ENCODE measurements at regions not wholly inside any gene's neighbourhood (a gene's known extent, or its start where the extent isn't known, plus 50 kb on each side); places are given as distances from the start of the nearest gene placed in this dataset.

DNA sequence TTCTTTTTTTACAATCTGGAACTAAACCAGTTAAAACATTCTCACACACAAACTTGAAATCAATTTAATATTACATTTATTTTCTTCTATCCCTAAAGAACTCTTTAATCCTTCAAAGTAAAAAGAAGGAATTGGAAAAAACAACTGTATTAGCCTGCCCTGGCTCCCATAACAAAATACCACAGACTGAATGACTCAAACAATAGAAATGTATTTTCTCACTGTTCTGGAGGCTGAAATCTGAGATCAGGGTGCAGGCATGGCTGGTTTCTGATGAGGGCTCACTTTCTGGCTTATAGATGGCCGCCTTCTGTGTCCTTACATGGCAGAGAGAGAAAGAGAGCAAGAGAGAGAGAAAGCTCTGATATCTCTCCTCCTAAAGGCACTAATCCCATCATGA lies 149.4 kb downstream of the PDGFRA start:
- BruUV-seq (replicated peaks), result no TSS peak

More for the DNA sequence above, 149.4 kb downstream of the PDGFRA start:
- intact Hi-C loops (cut with micrococcal nuclease) (no loop called here), dilution Hi-C loops (cut with HindIII; ENCODE audit: low sequenced_read_pairs, unreplicated experiment) (no loop called here), in situ Hi-C loops (cut with MboI; ENCODE audit: low sequenced_read_pairs) (loop anchor here (25.0 kb wide), 1 partner anchor 934 kb away; no protein-coding TSS in a partner anchor)
- Histone ChIP-seq H3K9ac (ENCODE audit: low read depth, low read length) (no peak overlapping the region), H3K9me1 (ENCODE audit: insufficient read depth, low read length) (no peaks in the 10 kb centered on the region), H4K5ac (ENCODE audit: low read depth, low read length) (no peak overlapping the region), H2AK9ac (replicated peaks; ENCODE audit: low read depth, low read length, poor library complexity) (no peak overlapping the region), H3K14ac (replicated peaks; ENCODE audit: low read depth, low read length) (no peak overlapping the region), H3K27ac (ENCODE audit: insufficient read depth, low read length) (no peak overlapping the region), H4K91ac (ENCODE audit: insufficient read depth, low read depth, low read length) (no peak overlapping the region), H3K36me3 (ENCODE audit: control insufficient read depth, insufficient read depth, low read length) (no peaks in the 10 kb centered on the region), H3K23ac (ENCODE audit: low read depth, low read length) (no peak overlapping the region), H3K4me2 (ENCODE audit: low read depth, low read length) (no peak overlapping the region), H3K4me3 (ENCODE audit: insufficient read depth, low read depth, low read length) (no peak overlapping the region), H3K27me3 (ENCODE audit: control insufficient read depth, insufficient read depth, low read length) (no peaks in the 10 kb centered on the region), H2AFZ (replicated peaks; ENCODE audit: low read length, poor library complexity) (no peak overlapping the region), H3K18ac (ENCODE audit: low read depth, low read length) (no peak overlapping the region), H2AK5ac (ENCODE audit: low read depth, low read length) (no peak overlapping the region), H3K4me1 (ENCODE audit: control insufficient read depth, insufficient read depth, low read length) (no peaks in the 10 kb centered on the region), H2BK5ac (ENCODE audit: low read depth, low read length, poor library complexity, severe bottlenecking) (no peak overlapping the region), H4K20me1 (ENCODE audit: insufficient read depth, low read length) (no peaks in the 10 kb centered on the region), H2BK20ac (ENCODE audit: low read depth, low read length) (no peak overlapping the region), H2BK120ac (ENCODE audit: low read depth, low read length) (no peak overlapping the region), H3K56ac (ENCODE audit: extremely low read depth, insufficient read depth, low read length) (no peak overlapping the region), H3K9me3 (ENCODE audit: control insufficient read depth, insufficient read depth, low read length) (no peaks in the 10 kb centered on the region; the same call in 1 of the 2 replicates), H4K8ac (ENCODE audit: low read depth in 2 of 2, low read length in 2 of 2) (no peak overlapping the region), H3K4ac (ENCODE audit: low read depth, low read length) (no peak overlapping the region), H3K79me1 (ENCODE audit: low read depth in 1 of 2, low read length in 2 of 2) (no peaks in the 10 kb centered on the region), H2BK15ac (ENCODE audit: low read depth, low read length) (no peak overlapping the region)
- no CpG with 5 or more reads among the region's 1 CpG for WGBS, 2 experiments (ENCODE audit: extremely low coverage in 2 of 2, insufficient read length in 1 of 2)
- ChIA-PET POLR2A (ENCODE audit: unreplicated experiment) (no interaction called here), CTCF (no interaction called here)
- TF ChIP-seq, protein P1, sequence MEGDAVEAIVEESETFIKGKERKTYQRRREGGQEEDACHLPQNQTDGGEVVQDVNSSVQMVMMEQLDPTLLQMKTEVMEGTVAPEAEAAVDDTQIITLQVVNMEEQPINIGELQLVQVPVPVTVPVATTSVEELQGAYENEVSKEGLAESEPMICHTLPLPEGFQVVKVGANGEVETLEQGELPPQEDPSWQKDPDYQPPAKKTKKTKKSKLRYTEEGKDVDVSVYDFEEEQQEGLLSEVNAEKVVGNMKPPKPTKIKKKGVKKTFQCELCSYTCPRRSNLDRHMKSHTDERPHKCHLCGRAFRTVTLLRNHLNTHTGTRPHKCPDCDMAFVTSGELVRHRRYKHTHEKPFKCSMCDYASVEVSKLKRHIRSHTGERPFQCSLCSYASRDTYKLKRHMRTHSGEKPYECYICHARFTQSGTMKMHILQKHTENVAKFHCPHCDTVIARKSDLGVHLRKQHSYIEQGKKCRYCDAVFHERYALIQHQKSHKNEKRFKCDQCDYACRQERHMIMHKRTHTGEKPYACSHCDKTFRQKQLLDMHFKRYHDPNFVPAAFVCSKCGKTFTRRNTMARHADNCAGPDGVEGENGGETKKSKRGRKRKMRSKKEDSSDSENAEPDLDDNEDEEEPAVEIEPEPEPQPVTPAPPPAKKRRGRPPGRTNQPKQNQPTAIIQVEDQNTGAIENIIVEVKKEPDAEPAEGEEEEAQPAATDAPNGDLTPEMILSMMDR (conservative IDR thresholded peaks at IDR 0.05; ENCODE audit: low read depth, low read length), result no peak
- TF ChIP-seq MAZ (IDR thresholded peaks at IDR 0.05; ENCODE audit: borderline replicate concordance, low read depth, low read length), result no peak
- TF ChIP-seq RCOR1 (IDR thresholded peaks at IDR 0.05; ENCODE audit: insufficient replicate concordance, low read length), result no peak
- no peak for TF ChIP-seq RFX5 (IDR thresholded peaks at IDR 0.05; ENCODE audit: low read depth, low read length)
- no peak for TF ChIP-seq CEBPB (IDR thresholded peaks at IDR 0.05; ENCODE audit: low read depth, low read length)
- peak; percentile 5 for DNase-seq
- ATAC-seq (ENCODE audit: low read depth), result peak; percentile 62

Data from IMR-90 (cell line).